Neutrophil (primary cell): ENCODE measurements at regions not wholly inside any gene's neighbourhood (a gene's known extent, or its start where the extent isn't known, plus 50 kb on each side); places are given as distances from the start of the nearest gene placed in this dataset.

ENCODE experiments used
- H3K27ac ChIP-seq: fragments of 200-600 bp; sonication (generic); 2 replicates; pipeline ENCODE4 v1.5.1; 2016; ENCODE audit warnings: mild to moderate bottlenecking, moderate library complexity
- H3K27me3 ChIP-seq: fragments of 200-600 bp; sonication (generic); 2 replicates; pipeline ENCODE4 v1.6.0; 2016; ENCODE audit warnings: mild to moderate bottlenecking
- H3K36me3 ChIP-seq: fragments of 200-600 bp; sonication (generic); 2 replicates; pipeline ENCODE4 v1.5.1; 2017
- H3K4me1 ChIP-seq, 2 experiments: fragments of 200-600 bp in 1 of 2; sonication (generic) in 1 of 2; 1 replicate in 1 of 2; 2 replicates in 1 of 2; pipeline versions ENCODE4 v1.5.1 to v1.6.1; 2013 to 2016; ENCODE audit warnings: low read depth in 1 of 2, low read length in 1 of 2, mild to moderate bottlenecking in 1 of 2, moderate library complexity in 1 of 2; ENCODE audit not compliant: control insufficient read depth in 1 of 2, insufficient read depth in 1 of 2
- H3K4me3 ChIP-seq, 2 experiments: fragments of 200-600 bp in 1 of 2; sonication (generic) in 1 of 2; 1 replicate in 1 of 2; 2 replicates in 1 of 2; pipeline ENCODE4 v1.5.1; 2013 to 2016; ENCODE audit warnings: low read depth in 1 of 2, low read length in 1 of 2, mild to moderate bottlenecking in 1 of 2, moderate library complexity in 1 of 2
- H3K9me3 ChIP-seq: fragments of 200-600 bp; sonication (generic); 2 replicates; pipeline ENCODE4 v1.5.1; 2016
- TF ChIP-seq, protein P1 (sequence below): fragments of 200-600 bp; sonication (generic); IDR thresholded peaks from 2 replicates; pipeline ENCODE4 v1.5.1; 2016; ENCODE audit warnings: antibody characterized with exemption

DNA sequence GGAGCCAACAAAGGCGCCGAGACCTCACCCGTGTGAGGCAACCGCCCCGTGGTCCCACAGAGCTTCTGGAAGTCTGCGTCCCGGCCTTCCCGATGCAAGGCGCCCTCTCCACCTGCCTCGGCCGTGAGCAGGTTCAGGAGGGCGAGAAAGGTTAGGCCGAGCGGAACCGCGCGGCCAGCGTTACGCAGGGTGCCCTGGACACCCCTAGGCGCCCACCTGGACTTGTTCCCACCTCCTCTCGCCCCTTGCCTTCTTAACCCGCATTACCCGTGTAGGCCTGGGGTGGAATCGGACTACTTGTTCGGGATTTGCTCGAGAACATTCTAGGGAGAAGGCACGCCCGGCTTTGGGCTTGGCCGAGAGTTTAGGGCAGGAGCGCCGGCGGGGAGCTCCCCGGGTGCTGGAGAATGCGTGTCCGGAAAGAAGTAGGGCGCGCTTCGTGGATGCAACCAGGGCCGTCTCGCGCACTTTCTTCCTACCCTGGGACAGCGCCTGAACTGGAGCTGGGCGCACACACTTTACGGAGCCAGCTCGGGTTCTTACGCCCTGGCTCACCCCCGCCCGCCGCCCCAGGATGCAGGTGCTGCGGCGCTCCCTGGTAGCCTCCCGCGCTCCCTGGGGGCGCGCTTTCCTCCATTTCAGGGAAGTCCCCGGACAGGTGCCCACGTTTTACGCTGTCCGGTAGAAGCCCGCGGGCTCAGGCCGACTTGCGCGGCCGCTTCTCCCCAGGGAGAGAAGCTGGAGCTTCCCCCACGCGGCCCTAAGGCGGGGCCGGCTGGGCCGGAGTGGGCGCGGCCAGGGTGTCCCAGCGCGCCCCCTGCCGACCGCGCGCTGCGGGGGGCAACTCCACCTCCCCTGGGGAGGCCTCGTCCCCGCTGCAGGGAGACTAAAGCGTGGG lies 74.5 kb downstream of the INSIG1 start:
- H3K36me3 ChIP-seq = no peaks in the 10 kb centered on the region
- TF ChIP-seq, protein P1, sequence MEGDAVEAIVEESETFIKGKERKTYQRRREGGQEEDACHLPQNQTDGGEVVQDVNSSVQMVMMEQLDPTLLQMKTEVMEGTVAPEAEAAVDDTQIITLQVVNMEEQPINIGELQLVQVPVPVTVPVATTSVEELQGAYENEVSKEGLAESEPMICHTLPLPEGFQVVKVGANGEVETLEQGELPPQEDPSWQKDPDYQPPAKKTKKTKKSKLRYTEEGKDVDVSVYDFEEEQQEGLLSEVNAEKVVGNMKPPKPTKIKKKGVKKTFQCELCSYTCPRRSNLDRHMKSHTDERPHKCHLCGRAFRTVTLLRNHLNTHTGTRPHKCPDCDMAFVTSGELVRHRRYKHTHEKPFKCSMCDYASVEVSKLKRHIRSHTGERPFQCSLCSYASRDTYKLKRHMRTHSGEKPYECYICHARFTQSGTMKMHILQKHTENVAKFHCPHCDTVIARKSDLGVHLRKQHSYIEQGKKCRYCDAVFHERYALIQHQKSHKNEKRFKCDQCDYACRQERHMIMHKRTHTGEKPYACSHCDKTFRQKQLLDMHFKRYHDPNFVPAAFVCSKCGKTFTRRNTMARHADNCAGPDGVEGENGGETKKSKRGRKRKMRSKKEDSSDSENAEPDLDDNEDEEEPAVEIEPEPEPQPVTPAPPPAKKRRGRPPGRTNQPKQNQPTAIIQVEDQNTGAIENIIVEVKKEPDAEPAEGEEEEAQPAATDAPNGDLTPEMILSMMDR = no peak
- H3K9me3 ChIP-seq = no peaks in the 10 kb centered on the region
- H3K4me3 ChIP-seq = peak overlapping the region; percentile 29 to 51
- no peak overlapping the region for H3K27ac ChIP-seq
- H3K4me1 ChIP-seq = peaks cover 41 to 45% of the 10 kb centered on the region in 2 experiments
- peaks cover 82% of the 10 kb centered on the region for H3K27me3 ChIP-seq

DNA sequence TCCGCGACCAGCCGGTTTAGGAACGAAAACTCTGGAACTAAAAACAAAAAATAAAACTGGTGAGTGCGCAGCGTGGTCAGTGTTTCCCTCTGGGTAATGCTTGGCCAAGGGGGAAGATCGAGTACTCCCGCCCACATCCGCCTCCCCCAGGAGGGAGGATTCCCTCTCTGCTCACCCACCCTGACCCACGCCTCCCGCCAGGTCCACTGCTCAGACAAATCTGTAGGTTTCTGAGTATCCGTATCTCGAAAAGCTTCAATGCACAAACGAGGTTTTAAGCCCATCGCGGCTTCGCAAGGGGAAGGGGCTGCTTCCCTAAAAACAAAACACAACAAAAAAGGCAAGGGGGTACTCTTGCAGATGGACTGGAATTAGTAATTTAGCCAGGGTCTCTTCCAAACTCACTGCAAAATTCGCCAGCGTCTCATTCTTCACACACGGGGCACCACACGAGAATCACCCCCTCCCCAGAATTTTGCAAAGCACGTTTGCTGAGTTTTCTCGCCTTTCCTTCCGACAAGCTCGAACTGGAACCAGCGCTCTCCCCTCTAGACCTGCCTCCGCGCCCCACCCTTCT lies 75.2 kb downstream of the INSIG1 start:
- Histone ChIP-seq H3K36me3 (no peaks in the 10 kb centered on the region), H3K27ac (no peak overlapping the region), H3K27me3 (peaks cover 90% of the 10 kb centered on the region), H3K4me3 (peak overlapping the region; percentile 29 to 51), H3K4me1 (peaks cover 46 to 50% of the 10 kb centered on the region in 2 experiments), H3K9me3 (no peaks in the 10 kb centered on the region)
- TF ChIP-seq, protein P1 = no peak

DNA sequence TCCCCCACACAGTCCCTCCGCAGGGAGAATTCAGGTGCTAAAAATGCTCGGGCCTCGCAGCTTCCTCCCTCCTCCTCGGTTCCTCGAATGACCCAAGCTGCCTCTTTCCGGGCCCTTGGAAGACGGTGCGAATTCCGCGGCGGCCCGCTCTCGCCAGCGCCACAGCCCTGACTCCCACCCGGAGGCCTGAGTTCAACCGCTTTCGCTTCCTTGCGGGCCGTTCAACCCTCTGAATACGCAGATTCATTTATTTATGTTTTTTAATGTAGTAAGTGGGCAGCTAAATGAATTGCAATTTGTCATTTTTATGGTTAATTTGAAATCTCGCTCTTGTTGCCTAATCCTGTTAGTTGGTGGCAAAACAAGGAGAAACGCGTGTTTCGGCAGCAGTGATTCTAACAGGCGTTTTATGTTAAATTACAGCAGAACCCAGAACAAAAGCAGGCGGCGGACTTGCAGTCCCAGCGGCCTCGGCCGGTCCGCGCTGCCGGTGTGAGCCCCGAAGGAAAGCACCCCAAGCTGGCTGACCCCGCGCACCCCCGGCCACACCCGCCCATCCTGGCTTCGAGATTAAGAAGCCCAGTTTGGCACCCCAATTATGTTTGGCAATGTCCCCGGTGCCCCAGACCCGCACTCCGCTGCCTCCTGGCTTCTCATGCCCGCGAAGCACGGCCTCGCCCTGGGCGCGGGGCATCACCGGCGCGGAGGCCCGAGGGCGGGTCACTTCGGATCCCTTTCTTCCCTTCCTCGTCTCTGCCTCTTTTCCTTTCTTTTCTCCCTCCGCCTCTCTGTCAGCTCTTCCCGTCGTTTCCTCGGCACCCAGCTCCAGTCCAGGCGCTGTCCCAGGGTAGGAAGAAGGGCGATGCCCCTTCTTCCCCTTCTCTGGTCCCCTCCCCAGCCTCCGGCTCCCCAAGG lies 75.9 kb downstream of the INSIG1 start:
- Histone ChIP-seq H3K4me3 (peak overlapping the region; percentile 29 to 51), H3K36me3 (no peaks in the 10 kb centered on the region), H3K27me3 (peaks cover 97% of the 10 kb centered on the region), H3K27ac (no peak overlapping the region), H3K9me3 (no peaks in the 10 kb centered on the region), H3K4me1 (peaks cover 51 to 57% of the 10 kb centered on the region in 2 experiments)
- TF ChIP-seq, protein P1 = no peak

DNA sequence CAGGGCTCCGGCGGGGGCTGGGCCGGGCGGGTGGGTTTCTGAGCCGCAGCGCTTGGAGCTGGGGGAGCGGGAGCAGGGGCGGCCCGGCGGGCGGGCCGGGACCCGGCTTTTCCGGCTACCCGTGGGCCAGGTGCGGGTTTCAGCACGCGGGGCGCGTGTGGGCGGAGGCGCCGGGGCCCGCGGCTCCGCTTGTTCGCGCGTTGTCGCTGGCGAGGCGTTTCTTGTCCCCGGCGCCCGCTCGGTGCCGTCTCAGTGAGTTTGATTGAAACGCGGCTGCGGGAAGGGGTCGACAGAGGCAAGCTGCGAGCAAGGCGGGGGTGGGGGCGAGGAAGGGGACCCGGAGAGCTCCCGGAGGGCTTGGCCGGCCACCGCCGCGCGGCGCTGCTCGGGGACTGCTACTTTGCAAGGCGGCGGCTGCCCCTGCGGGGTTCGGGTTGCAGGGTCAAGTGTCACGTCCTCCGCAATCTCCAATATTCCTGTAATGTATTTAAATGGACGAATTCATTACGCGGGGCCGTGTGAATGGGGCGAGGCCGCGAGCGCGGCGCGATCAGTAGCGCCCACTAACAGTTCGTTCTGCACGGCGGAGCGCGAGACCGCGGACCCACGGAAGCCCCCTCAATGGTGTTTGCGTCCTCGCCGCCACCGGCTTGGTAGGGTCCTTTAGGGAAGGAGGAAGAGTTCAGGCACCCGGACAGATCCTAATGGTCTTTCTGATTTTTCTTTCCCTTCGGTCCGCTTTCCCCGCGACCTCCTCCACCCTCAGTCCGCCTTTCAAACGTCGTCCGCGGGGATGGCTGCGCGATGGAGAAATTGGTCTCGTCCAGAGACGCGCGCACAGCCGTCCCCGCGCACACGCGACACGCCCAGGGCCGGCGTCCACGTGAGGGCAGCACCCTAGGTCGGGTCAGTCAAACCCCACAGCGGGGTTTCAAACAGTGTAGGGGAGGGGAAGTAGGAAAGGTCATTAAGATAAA lies 76.9 kb downstream of the INSIG1 start:
- H3K27ac ChIP-seq = no peak overlapping the region
- peaks cover 51 to 57% of the 10 kb centered on the region in 2 experiments for H3K4me1 ChIP-seq
- H3K9me3 ChIP-seq = no peaks in the 10 kb centered on the region
- TF ChIP-seq, protein P1 = no peak
- no peaks in the 10 kb centered on the region for H3K36me3 ChIP-seq
- H3K27me3 ChIP-seq = peaks cover 100% of the 10 kb centered on the region
- H3K4me3 ChIP-seq = peak overlapping the region; percentile 12 to 51
